ENCODE measurements at regions not wholly inside any gene's neighbourhood (a gene's known extent, or its start where the extent isn't known, plus 50 kb on each side); places are given as distances from the start of the nearest gene placed in this dataset.

GRCh38 chr16:60346256-60346655 is 1612.1 kb upstream of the GOT2 start:
- no peak for TF ChIP-seq CTCF (IDR thresholded peaks at IDR 0.05; ENCODE audit: borderline replicate concordance, insufficient read depth, low read depth, low read length)

GRCh38 chr16:60337671-60338070 is 1603.6 kb upstream of the GOT2 start:
- TF ChIP-seq CTCF (IDR thresholded peaks at IDR 0.05; ENCODE audit: borderline replicate concordance, insufficient read depth, low read depth, low read length): no peak
- no peak overlapping the region for H3K4me3 ChIP-seq (ENCODE audit: low read depth, low read length)

More at GRCh38 chr16:60346256-60346655, 1612.1 kb upstream of the GOT2 start:
- no peak overlapping the region for H3K4me3 ChIP-seq (ENCODE audit: low read depth, low read length)

DNA sequence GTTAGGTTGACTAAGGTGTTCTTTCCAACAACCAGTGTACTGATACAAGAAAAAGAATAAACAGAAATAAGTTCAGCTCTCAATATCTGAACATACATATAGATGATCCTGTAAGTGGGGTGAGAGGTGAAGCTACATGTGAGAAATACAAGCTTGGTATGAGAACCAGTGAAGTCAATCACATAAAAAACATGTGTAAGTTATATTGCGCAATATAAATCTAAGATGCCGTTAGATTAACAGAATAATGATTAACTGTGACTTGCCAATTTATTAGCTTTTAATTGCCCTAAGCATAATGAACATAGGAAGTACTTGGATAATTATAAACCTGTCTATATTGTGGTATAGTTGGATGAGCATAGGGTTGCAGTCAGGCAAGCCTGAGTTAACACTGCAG is 1597.1 kb upstream of the GOT2 start:
- H3K4me3 ChIP-seq (ENCODE audit: low read depth, low read length): no peak overlapping the region
- TF ChIP-seq CTCF (IDR thresholded peaks at IDR 0.05; ENCODE audit: borderline replicate concordance, insufficient read depth, low read depth, low read length): no peak

- H3K4me3 ChIP-seq (ENCODE audit: low read depth, low read length): no peak overlapping the region
- no peak for TF ChIP-seq CTCF (IDR thresholded peaks at IDR 0.05; ENCODE audit: borderline replicate concordance, insufficient read depth, low read depth, low read length)
These were observed 1595.0 kb upstream of the GOT2 start for GRCh38 chr16:60329108-60329507.

DNA sequence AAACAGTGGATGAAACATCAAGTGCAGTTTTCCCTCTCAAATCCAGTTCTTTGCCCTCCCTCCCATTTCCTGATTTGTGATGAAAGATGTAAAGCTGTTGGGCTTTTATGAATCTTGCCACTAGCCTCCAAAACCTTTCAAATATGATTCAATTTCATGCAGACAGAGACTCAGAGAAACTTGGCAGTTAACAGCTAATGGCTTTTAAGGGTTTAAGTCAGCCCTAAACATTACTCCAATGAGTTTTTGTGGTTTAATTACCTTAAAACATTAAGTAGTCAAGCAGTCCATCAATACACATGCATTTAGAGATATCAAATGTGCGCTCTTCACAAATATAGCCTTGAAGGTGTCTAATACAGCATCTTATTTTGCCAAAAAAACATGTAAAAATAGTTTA is 1594.0 kb upstream of the GOT2 start:
- no peak for TF ChIP-seq CTCF (IDR thresholded peaks at IDR 0.05; ENCODE audit: borderline replicate concordance, insufficient read depth, low read depth, low read length)
- no peak overlapping the region for H3K4me3 ChIP-seq (ENCODE audit: low read depth, low read length)

DNA sequence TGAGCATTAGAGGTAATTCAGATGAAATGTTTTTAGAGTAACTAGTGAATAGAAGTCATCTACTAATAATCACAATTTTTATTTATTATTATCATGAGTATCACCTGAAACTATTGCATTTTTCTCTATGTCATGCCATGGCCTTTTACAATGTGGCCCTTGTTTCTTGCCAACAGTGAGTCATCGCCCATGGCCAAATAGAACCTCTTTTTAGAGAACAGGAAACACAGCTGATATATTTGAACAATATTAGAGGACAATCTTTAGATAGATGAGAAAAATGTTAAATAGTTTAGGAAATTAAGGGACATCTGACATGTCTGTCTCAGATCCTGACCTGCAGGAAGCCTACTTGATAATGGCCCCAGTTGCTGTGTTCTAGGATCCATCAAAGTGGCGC is 1584.4 kb upstream of the GOT2 start:
- no peak overlapping the region for H3K4me3 ChIP-seq (ENCODE audit: low read depth, low read length)
- TF ChIP-seq CTCF (IDR thresholded peaks at IDR 0.05; ENCODE audit: borderline replicate concordance, insufficient read depth, low read depth, low read length): no peak

DNA sequence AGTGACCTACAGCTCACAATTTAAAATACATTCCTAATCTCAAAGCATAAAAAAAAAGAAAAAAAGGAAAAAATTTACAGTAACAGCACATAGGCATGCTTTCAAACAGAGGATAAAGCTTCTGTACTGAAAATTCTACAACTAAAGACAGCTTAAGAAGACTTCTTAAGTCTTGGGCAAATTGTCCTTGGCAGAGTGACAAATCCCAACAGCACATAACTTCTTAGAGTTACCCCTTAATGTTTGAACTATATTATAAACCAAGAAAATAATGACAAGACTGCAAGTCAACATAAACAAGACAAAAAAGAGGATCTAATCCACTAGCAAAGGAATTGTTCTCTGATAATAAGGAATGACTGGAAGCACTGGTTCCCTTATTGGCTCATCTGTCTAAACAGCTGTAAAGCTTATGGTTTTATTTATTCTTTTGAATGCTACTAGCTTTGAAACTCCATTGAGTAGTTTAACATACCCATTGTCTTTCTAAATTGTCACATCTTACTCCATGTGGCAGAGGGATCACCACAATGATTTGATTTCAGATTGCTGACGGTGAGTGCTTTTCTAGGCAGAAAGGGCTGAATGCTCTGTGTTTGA is 1576.8 kb upstream of the GOT2 start:
- no peak for TF ChIP-seq CTCF (IDR thresholded peaks at IDR 0.05; ENCODE audit: borderline replicate concordance, insufficient read depth, low read depth, low read length)

More for the DNA sequence above, 1576.8 kb upstream of the GOT2 start:
- H3K4me3 ChIP-seq (ENCODE audit: low read depth, low read length): no peak overlapping the region
